Keratinocyte (primary cell): ENCODE measurements at regions not wholly inside any gene's neighbourhood (a gene's known extent, or its start where the extent isn't known, plus 50 kb on each side); places are given as distances from the start of the nearest gene placed in this dataset.

ENCODE experiments used
- DNase-seq: peaks from one replicate; pipeline ENCODE4 v3.0.0-alpha.2; 2011; ENCODE audit warnings: low read depth, missing footprints, low spot score
- FAIRE-seq: peaks from 2 replicates; lab custom pipeline; 2011; peaks lifted over from hg19 to GRCh38; lab: Jason Lieb, UNC
- H2AFZ ChIP-seq: 2 replicates; pipeline ENCODE4 v1.6.0; 2012; ENCODE audit warnings: low read length, control low read depth, inconsistent platforms; ENCODE audit not compliant: control insufficient read depth
- H3K27ac ChIP-seq: 2 replicates; pipeline ENCODE4 v1.5.1; 2011; ENCODE audit warnings: low read length; ENCODE audit not compliant: control insufficient read depth, insufficient read depth
- H3K27me3 ChIP-seq: 3 replicates; pipeline ENCODE4 v1.6.0; 2011; ENCODE audit warnings: low read length; ENCODE audit not compliant: control insufficient read depth, insufficient read depth; ENCODE audit errors: extremely low read depth
- H3K36me3 ChIP-seq, 2 experiments: 2 replicates in 1 of 2; 3 replicates in 1 of 2; pipeline ENCODE4 v1.5.1; 2011; ENCODE audit warnings: low read length in 2 of 2, mild to moderate bottlenecking in 1 of 2; ENCODE audit not compliant: control insufficient read depth in 2 of 2, insufficient read depth in 2 of 2; ENCODE audit errors: extremely low read depth in 1 of 2
- H3K4me1 ChIP-seq: 3 replicates; pipeline ENCODE4 v1.5.1; 2011; ENCODE audit warnings: low read length; ENCODE audit not compliant: control insufficient read depth, insufficient read depth; ENCODE audit errors: extremely low read depth
- H3K4me2 ChIP-seq: 3 replicates; pipeline ENCODE4 v1.6.0; 2011; ENCODE audit warnings: low read depth, low read length; ENCODE audit not compliant: control insufficient read depth, insufficient read depth; ENCODE audit errors: extremely low read depth
- H3K4me3 ChIP-seq, 3 experiments: fragments of 200-600 bp in 1 of 3; sonication (generic) in 1 of 3; 2 replicates in 2 of 3; 3 replicates in 1 of 3; pipeline ENCODE4 v1.5.1; 2011 to 2016; ENCODE audit warnings: low read length in 3 of 3, mild to moderate bottlenecking in 3 of 3, control low read depth in 2 of 3, inconsistent platforms in 1 of 3, low read depth in 1 of 3, mixed read lengths in 1 of 3, mixed run types in 1 of 3, moderate library complexity in 1 of 3; ENCODE audit not compliant: control insufficient read depth in 2 of 3, insufficient read depth in 2 of 3; ENCODE audit errors: extremely low read depth in 1 of 3
- H3K79me2 ChIP-seq: 2 replicates; pipeline ENCODE4 v1.6.0; 2012; ENCODE audit warnings: low read length; ENCODE audit not compliant: control insufficient read depth, insufficient read depth
- H3K9ac ChIP-seq: 3 replicates; pipeline ENCODE4 v1.6.0; 2011; ENCODE audit warnings: low read length; ENCODE audit not compliant: control insufficient read depth, insufficient read depth; ENCODE audit errors: extremely low read depth
- H3K9me1 ChIP-seq: 3 replicates; pipeline ENCODE4 v1.6.0; 2011; ENCODE audit warnings: low read length; ENCODE audit not compliant: control insufficient read depth, insufficient read depth; ENCODE audit errors: extremely low read depth
- H3K9me3 ChIP-seq: 2 replicates; pipeline ENCODE4 v1.5.1; 2012; ENCODE audit warnings: low read depth, low read length; ENCODE audit not compliant: control insufficient read depth
- H4K20me1 ChIP-seq: 3 replicates; pipeline ENCODE4 v1.6.0; 2011; ENCODE audit warnings: low read length; ENCODE audit not compliant: control insufficient read depth, insufficient read depth; ENCODE audit errors: extremely low read depth
- EZH2 ChIP-seq: IDR thresholded peaks from one replicate; pipeline ENCODE4 v1.6.1; 2012; ENCODE audit warnings: inconsistent platforms, mild to moderate bottlenecking, low read length, moderate library complexity
- dilution Hi-C: fragments of 300-500 bp; cut with MboI; formaldehyde crosslinking; loops from one replicate; pipeline ENCODE4 v1.7.0; 2020; ENCODE audit warnings: low sequenced_read_pairs; ENCODE audit not compliant: extremely low pct_ligation_motif_present
- TF ChIP-seq, protein P1 (sequence below), 3 experiments: IDR thresholded peaks in 1 of 3; conservative IDR thresholded peaks in 1 of 3; optimal IDR thresholded peaks in 1 of 3; 2 replicates in 2 of 3; 3 replicates in 1 of 3; pipeline versions ENCODE3 to v1.5.1; 2011; ENCODE audit warnings: low read length in 3 of 3, mild to moderate bottlenecking in 3 of 3, moderate library complexity in 2 of 3, control low read depth in 1 of 3, inconsistent platforms in 1 of 3; ENCODE audit not compliant: insufficient read depth in 2 of 3; ENCODE audit errors: extremely low read depth in 1 of 3

- no peak for TF ChIP-seq EZH2
- TF ChIP-seq, protein P1, sequence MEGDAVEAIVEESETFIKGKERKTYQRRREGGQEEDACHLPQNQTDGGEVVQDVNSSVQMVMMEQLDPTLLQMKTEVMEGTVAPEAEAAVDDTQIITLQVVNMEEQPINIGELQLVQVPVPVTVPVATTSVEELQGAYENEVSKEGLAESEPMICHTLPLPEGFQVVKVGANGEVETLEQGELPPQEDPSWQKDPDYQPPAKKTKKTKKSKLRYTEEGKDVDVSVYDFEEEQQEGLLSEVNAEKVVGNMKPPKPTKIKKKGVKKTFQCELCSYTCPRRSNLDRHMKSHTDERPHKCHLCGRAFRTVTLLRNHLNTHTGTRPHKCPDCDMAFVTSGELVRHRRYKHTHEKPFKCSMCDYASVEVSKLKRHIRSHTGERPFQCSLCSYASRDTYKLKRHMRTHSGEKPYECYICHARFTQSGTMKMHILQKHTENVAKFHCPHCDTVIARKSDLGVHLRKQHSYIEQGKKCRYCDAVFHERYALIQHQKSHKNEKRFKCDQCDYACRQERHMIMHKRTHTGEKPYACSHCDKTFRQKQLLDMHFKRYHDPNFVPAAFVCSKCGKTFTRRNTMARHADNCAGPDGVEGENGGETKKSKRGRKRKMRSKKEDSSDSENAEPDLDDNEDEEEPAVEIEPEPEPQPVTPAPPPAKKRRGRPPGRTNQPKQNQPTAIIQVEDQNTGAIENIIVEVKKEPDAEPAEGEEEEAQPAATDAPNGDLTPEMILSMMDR (optimal IDR thresholded peaks at IDR 0.05 in 1 of 3, IDR thresholded peaks at IDR 0.05 in 1 of 3, conservative IDR thresholded peaks at IDR 0.05 in 1 of 3; ENCODE audit: extremely low read depth in 1 of 3, insufficient read depth in 2 of 3, low read length in 3 of 3): no peak
- Histone ChIP-seq H3K4me3 (no peak overlapping the region), H3K9me3 (no peaks in the 10 kb centered on the region), H3K27me3 (peaks cover 11% of the 10 kb centered on the region), H3K4me1 (no peaks in the 10 kb centered on the region), H4K20me1 (peaks cover 2% of the 10 kb centered on the region), H3K79me2 (no peaks in the 10 kb centered on the region), H3K9ac (no peak overlapping the region), H3K36me3 (no peaks in the 10 kb centered on the region), H3K9me1 (no peaks in the 10 kb centered on the region), H3K4me2 (no peak overlapping the region), H2AFZ (no peak overlapping the region), H3K27ac (no peak overlapping the region)
- FAIRE-seq (no peak), DNase-seq (no peak)
- dilution Hi-C loops: no loop called here
Observed at GRCh38 chr10:78556705-78557432, 511.9 kb upstream of the ZMIZ1 start.

- Histone ChIP-seq H3K4me3 (no peak overlapping the region), H3K9me3 (no peaks in the 10 kb centered on the region), H3K4me2 (no peak overlapping the region), H3K36me3 (no peaks in the 10 kb centered on the region), H3K27me3 (peaks cover 7% of the 10 kb centered on the region), H3K9me1 (no peaks in the 10 kb centered on the region), H3K4me1 (no peaks in the 10 kb centered on the region), H2AFZ (no peak overlapping the region), H3K9ac (no peak overlapping the region), H3K79me2 (no peaks in the 10 kb centered on the region), H3K27ac (no peak overlapping the region), H4K20me1 (peaks cover 2% of the 10 kb centered on the region)
- FAIRE-seq (no peak), DNase-seq (no peak)
- TF ChIP-seq, protein P1 (optimal IDR thresholded peaks at IDR 0.05 in 1 of 3, IDR thresholded peaks at IDR 0.05 in 1 of 3, conservative IDR thresholded peaks at IDR 0.05 in 1 of 3; ENCODE audit: extremely low read depth in 1 of 3, insufficient read depth in 2 of 3, low read length in 3 of 3): no peak
- no peak for TF ChIP-seq EZH2
- dilution Hi-C loops: no loop called here
Observed at GRCh38 chr10:78557433-78557925, 511.3 kb upstream of the ZMIZ1 start.
